ENCODE measurements at regions not wholly inside any gene's neighbourhood (a gene's known extent, or its start where the extent isn't known, plus 50 kb on each side); places are given as distances from the start of the nearest gene placed in this dataset.

DNA sequence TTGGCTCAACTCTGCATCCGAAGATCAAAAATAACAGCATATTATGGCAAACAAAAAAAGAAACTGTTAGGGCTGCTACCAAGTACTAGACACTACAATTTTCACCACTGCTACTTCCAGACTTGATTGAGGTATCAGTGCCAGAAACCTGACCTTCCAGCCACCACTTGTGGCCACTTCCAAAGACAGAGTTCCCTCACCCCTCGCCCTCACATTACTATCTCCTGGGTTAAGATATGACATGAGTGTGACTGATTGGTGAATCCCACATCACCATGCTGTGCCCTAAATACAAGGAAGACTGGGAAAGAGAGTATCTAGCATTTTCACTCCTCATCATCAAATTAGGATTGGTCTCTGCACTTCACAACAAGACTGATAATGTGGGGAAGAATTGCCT, 296.1 kb upstream of the NT5C1B start:
- TF ChIP-seq EP300 (IDR thresholded peaks at IDR 0.05), result no peak
- Histone ChIP-seq H3K36me3 (no peaks in the 10 kb centered on the region), H3K4me1 (peaks cover 0 to 19% (median 0%) of the 10 kb centered on the region in 3 donors), H3K27ac (no peak overlapping the region), H3K4me3 (no peak overlapping the region), H3K9me3 (no peaks in the 10 kb centered on the region), H3K27me3 (no peaks in the 10 kb centered on the region)
- ATAC-seq, result no peak
- WGBS, 2 donors (ENCODE audit: low coverage in 1 of 2), result 87 to 92% methylated on average over 2 of the region's 2 CpGs

DNA sequence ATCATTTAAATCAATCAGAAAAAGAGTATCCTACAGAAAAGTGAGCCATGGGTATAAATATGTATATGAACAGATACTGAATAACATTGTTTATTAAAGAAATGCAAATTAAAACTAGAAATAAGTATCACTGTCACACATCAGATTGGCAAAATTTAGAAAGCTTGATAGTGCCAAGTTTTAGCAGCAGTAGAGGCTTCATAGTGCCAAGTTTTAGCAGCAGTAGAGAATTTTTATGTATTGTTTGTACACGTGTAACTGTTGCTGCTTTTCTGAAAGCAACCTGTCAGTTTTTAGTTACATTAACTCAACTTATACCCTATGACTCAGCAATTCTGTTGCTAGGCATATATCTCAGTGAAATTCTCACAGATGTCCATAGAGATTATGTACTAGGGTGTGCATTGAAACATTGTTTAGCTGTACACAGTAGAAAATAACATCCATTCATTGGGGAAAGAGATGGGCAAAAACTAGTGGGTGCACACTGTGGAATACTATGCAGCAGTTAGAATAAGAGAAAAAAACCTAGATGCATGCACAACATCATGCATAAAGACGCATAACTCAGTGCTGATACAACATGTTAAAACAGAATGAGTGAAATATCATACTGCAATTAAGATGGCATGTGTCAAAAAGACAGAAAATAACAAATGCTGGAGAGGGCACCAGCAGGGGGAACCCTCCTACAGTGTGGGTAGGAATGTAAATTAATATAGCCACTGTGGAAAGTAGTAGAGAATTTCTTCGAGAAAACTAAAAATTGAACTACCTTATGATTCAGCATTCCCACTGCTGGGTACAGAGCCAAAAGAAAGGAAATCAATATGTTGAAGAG, 294.5 kb upstream of the NT5C1B start:
- Histone ChIP-seq H3K27me3 (no peaks in the 10 kb centered on the region), H3K9me3 (no peaks in the 10 kb centered on the region), H3K36me3 (no peaks in the 10 kb centered on the region), H3K27ac (no peak overlapping the region), H3K4me3 (no peak overlapping the region), H3K4me1 (peaks cover 0 to 8% (median 0%) of the 10 kb centered on the region in 3 donors)
- TF ChIP-seq, protein P1, sequence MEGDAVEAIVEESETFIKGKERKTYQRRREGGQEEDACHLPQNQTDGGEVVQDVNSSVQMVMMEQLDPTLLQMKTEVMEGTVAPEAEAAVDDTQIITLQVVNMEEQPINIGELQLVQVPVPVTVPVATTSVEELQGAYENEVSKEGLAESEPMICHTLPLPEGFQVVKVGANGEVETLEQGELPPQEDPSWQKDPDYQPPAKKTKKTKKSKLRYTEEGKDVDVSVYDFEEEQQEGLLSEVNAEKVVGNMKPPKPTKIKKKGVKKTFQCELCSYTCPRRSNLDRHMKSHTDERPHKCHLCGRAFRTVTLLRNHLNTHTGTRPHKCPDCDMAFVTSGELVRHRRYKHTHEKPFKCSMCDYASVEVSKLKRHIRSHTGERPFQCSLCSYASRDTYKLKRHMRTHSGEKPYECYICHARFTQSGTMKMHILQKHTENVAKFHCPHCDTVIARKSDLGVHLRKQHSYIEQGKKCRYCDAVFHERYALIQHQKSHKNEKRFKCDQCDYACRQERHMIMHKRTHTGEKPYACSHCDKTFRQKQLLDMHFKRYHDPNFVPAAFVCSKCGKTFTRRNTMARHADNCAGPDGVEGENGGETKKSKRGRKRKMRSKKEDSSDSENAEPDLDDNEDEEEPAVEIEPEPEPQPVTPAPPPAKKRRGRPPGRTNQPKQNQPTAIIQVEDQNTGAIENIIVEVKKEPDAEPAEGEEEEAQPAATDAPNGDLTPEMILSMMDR (IDR thresholded peaks at IDR 0.05), result peak in 3 of 4 experiments; percentile 23 to 42 (median 26)
- no peak for TF ChIP-seq POLR2AphosphoS5 (IDR thresholded peaks at IDR 0.05)
- ATAC-seq, result no peak
- WGBS, 2 donors (ENCODE audit: low coverage in 1 of 2), result 57 to 59% methylated on average over 3 of the region's 3 CpGs

DNA sequence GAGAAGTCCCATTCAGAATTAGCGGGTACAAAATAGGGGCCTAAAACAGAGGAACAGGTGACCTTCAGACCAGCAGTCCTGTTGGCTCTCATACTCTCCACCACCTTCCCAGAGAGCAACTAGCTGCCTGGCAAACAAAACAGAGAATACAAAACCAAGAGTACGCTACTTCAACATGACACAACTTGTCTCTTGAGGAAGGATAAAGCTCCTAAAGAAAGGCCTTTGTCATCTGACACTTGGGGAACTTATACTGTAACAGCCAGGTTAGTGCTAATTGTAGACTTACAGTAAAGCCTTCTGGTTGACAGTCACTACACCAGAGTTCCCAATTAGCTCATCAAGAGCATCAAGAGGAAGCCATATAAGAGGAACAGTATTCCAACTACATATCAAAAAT, 282.1 kb upstream of the NT5C1B start:
- Histone ChIP-seq H3K27ac (no peak overlapping the region), H3K4me3 (no peak overlapping the region), H3K4me1 (no peaks in the 10 kb centered on the region), H3K27me3 (no peaks in the 10 kb centered on the region), H3K9me3 (no peaks in the 10 kb centered on the region), H3K36me3 (no peaks in the 10 kb centered on the region)
- TF ChIP-seq POLR2A (IDR thresholded peaks at IDR 0.05), result no peak
- TF ChIP-seq EP300 (IDR thresholded peaks at IDR 0.05), result no peak
- no peak for TF ChIP-seq POLR2AphosphoS5 (IDR thresholded peaks at IDR 0.05)
- TF ChIP-seq, protein P1 (IDR thresholded peaks at IDR 0.05), result no peak
- 94 to 95% methylated on average over 2 of the region's 2 CpGs for WGBS, 2 donors (ENCODE audit: low coverage in 1 of 2)
- no peak for ATAC-seq

DNA sequence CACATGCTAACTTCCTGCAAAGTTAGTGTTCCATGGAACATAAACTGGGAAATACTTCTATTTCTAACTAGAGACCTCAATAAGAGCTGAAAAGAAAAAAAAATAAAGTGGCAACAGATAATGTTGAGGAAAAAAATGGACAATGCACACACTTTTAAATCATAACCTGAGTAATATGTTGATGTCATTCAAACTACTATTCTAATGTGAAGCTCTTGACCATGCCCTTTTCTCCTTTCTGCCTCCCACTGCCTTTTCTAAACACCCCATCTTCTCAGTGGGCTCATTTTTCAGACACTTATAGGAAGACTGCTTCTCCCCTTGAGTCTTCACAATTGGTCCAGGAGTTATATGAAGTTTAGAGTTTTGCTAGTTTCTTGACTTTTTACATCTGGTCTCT, 280.9 kb upstream of the NT5C1B start:
- no peak overlapping the region for H3K4me3 ChIP-seq
- H3K36me3 ChIP-seq, result no peaks in the 10 kb centered on the region

DNA sequence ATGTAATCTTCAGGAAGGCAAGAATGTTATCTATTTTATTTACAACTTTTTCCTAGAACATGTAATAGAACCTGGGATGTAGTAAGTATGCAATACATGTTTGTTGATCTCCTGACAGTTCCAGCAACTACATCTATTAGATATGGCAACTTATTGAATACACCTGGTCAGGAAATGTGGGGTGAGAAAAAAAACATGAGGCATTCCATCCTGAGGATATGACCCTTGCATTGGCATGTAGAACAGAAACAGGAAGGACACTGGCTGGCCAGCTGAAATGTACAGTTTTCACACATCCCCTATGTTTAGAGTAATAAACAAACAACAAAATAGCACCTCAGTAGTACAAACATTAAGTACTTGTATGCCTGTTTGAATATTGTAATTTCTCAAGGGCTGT, 272.6 kb upstream of the NT5C1B start:
- Histone ChIP-seq H3K4me3 (no peak overlapping the region), H3K9me3 (no peaks in the 10 kb centered on the region), H3K27me3 (no peaks in the 10 kb centered on the region), H3K4me1 (no peaks in the 10 kb centered on the region), H3K27ac (no peak overlapping the region), H3K36me3 (no peaks in the 10 kb centered on the region)
- ATAC-seq, result no peak
- TF ChIP-seq, protein P1 (IDR thresholded peaks at IDR 0.05), result no peak
- TF ChIP-seq POLR2AphosphoS5 (IDR thresholded peaks at IDR 0.05), result no peak
- TF ChIP-seq POLR2A (IDR thresholded peaks at IDR 0.05), result no peak
- TF ChIP-seq EP300 (IDR thresholded peaks at IDR 0.05), result no peak

More for the DNA sequence above, 280.9 kb upstream of the NT5C1B start:
- Histone ChIP-seq H3K27ac (no peak overlapping the region), H3K4me1 (no peaks in the 10 kb centered on the region), H3K9me3 (no peaks in the 10 kb centered on the region), H3K27me3 (no peaks in the 10 kb centered on the region)
- TF ChIP-seq EP300 (IDR thresholded peaks at IDR 0.05) (no peak), POLR2A (IDR thresholded peaks at IDR 0.05) (no peak), POLR2AphosphoS5 (IDR thresholded peaks at IDR 0.05) (no peak)
- TF ChIP-seq, protein P1 (IDR thresholded peaks at IDR 0.05), result no peak
- ATAC-seq, result no peak

Data from gastroesophageal sphincter (tissue), 4 donors.